ENCODE measurements at regions not wholly inside any gene's neighbourhood (a gene's known extent, or its start where the extent isn't known, plus 50 kb on each side); places are given as distances from the start of the nearest gene placed in this dataset.

GRCh38 chr1:29903548-29904166 lies 667.3 kb downstream of the PTPRU start:
- Histone ChIP-seq H3K27ac (no peak overlapping the region), H3K4me3 (no peak overlapping the region), H3K9me3 (no peaks in the 10 kb centered on the region), H3K36me3 (no peaks in the 10 kb centered on the region), H3K4me1 (no peaks in the 10 kb centered on the region), H3K27me3 (no peaks in the 10 kb centered on the region)
- no peak for TF ChIP-seq EP300 (IDR thresholded peaks at IDR 0.05)
- TF ChIP-seq POLR2AphosphoS5 (IDR thresholded peaks at IDR 0.05): no peak
- no peak for TF ChIP-seq POLR2A (IDR thresholded peaks at IDR 0.05)
- TF ChIP-seq CTCF (IDR thresholded peaks at IDR 0.05): no peak
- no peak for DNase-seq
- no peak for ATAC-seq (ENCODE audit: low FRiP score in 2 of 2)
- 73 to 82% methylated on average over 5 of the region's 5 CpGs for WGBS, 2 donors

GRCh38 chr1:29901624-29902325 lies 665.5 kb downstream of the PTPRU start:
- peaks cover 0 to 2% (median 0%) of the 10 kb centered on the region in 4 donors for H3K4me1 ChIP-seq
- no peak for ATAC-seq (ENCODE audit: low FRiP score in 2 of 2)
- DNase-seq: no peak
- WGBS, 2 donors: 29 to 34% methylated on average over 12 of the region's 12 CpGs
- no peaks in the 10 kb centered on the region for H3K36me3 ChIP-seq
- H3K4me3 ChIP-seq: no peak overlapping the region
- H3K27me3 ChIP-seq: no peaks in the 10 kb centered on the region
- no peak for TF ChIP-seq POLR2A (IDR thresholded peaks at IDR 0.05)
- no peak for TF ChIP-seq CTCF (IDR thresholded peaks at IDR 0.05)
- no peak for TF ChIP-seq EP300 (IDR thresholded peaks at IDR 0.05)
- no peak for TF ChIP-seq POLR2AphosphoS5 (IDR thresholded peaks at IDR 0.05)
- no peak overlapping the region for H3K27ac ChIP-seq
- no peaks in the 10 kb centered on the region for H3K9me3 ChIP-seq

- ATAC-seq (ENCODE audit: low FRiP score in 2 of 2): no peak
These were observed 664.4 kb downstream of the PTPRU start for GRCh38 chr1:29900712-29901111.

GRCh38 chr1:29900104-29900679 lies 663.9 kb downstream of the PTPRU start:
- Histone ChIP-seq H3K27ac (no peak overlapping the region), H3K36me3 (no peaks in the 10 kb centered on the region), H3K4me3 (no peak overlapping the region), H3K27me3 (no peaks in the 10 kb centered on the region), H3K9me3 (no peaks in the 10 kb centered on the region), H3K4me1 (peaks cover 0 to 3% (median 0%) of the 10 kb centered on the region in 4 donors)
- TF ChIP-seq POLR2A (IDR thresholded peaks at IDR 0.05) (no peak), CTCF (IDR thresholded peaks at IDR 0.05) (no peak)
- DNase-seq: no peak
- 75 to 77% methylated on average over 20 of the region's 20 CpGs for WGBS, 2 donors
- no peak for ATAC-seq (ENCODE audit: low FRiP score in 2 of 2)

More at GRCh38 chr1:29900712-29901111, 664.4 kb downstream of the PTPRU start:
- no peaks in the 10 kb centered on the region for H3K36me3 ChIP-seq
- no peaks in the 10 kb centered on the region for H3K9me3 ChIP-seq
- H3K27me3 ChIP-seq: no peaks in the 10 kb centered on the region
- no peak overlapping the region for H3K4me3 ChIP-seq
- H3K27ac ChIP-seq: no peak overlapping the region
- no peak for TF ChIP-seq POLR2AphosphoS5 (IDR thresholded peaks at IDR 0.05)
- TF ChIP-seq CTCF (IDR thresholded peaks at IDR 0.05): no peak
- TF ChIP-seq POLR2A (IDR thresholded peaks at IDR 0.05): no peak
- TF ChIP-seq EP300 (IDR thresholded peaks at IDR 0.05): no peak
- H3K4me1 ChIP-seq: peaks cover 0 to 3% (median 0%) of the 10 kb centered on the region in 4 donors
- no peak for DNase-seq
- WGBS, 2 donors: 73 to 93% methylated on average over 2 to 3 of the region's 3 CpGs

Data from upper lobe of left lung (tissue), 6 donors.